GM03348 (cell line): ENCODE measurements at regions not wholly inside any gene's neighbourhood (a gene's known extent, or its start where the extent isn't known, plus 50 kb on each side); places are given as distances from the start of the nearest gene placed in this dataset.
"Not testable (repeated sequence)": the region's sequence is repeated elsewhere in the genome, so short reads cannot be mapped to it uniquely, and the experiment has no call there.

ENCODE experiments used
- DNase-seq: peaks from one replicate; pipeline ENCODE4 v3.0.0; 2012; ENCODE audit warnings: low spot score

- no peak for DNase-seq
Observed at GRCh38 chr4:33072298-33073089, 2352.3 kb downstream of the PCDH7 start.

DNA sequence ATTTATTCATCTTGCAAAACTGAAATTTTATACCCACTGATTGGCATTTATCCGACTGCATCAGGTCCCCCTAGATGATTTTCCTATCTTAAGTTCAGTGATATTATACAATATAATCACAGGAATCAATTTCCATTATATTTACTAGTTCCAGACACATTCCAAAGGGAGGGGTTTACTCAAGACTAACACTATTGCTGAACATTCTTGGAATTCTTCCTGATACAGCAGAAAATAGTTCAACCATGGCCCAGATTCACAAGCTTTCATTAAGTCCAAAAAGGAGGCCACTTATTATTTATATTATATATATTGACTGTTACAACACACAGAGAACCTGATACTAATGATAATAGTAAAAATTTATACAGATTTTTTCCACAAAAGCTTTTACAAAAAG lies 2353.6 kb downstream of the PCDH7 start:
- DNase-seq = peak; percentile 57

DNA sequence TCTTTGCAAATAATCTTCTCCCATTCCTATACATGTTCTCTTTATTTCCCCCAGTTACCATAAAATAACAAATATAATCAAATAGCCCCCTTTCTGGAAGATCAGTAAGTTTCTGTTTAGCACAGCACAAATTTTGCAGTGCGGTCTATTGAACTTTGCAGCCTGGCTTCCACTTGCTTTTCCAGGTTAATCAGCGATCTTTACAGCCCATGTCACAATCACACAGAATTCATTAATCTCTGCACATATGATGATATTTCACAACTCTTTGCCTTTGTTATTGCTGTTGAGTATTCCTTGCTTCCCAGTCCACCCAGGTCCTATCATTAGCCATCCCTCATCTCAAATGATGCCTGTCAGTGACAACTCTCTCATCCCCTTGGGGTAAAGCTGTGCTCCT lies 2358.0 kb downstream of the PCDH7 start:
- no peak for DNase-seq

GRCh38 chr4:33080275-33080674 lies 2360.1 kb downstream of the PCDH7 start:
- no peak for DNase-seq

DNA sequence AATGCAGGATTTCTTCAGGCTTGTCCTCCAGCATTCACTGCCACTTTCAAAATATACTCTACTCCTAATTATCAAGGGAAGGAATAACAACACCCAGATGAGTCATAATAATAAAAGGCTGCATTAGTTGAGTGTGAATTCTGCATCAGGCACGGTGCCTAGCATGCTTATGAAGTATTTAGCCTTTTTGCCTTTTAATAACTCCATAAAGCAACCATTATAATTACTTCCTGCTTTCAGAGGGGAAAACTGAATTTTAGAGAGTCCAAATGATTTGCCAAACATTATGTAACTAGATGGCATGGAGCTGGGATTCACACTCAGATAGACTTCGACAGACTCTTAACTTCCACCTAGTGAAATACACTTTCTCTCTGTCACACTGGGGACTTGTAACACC lies 2365.5 kb downstream of the PCDH7 start:
- DNase-seq = no peak

DNA sequence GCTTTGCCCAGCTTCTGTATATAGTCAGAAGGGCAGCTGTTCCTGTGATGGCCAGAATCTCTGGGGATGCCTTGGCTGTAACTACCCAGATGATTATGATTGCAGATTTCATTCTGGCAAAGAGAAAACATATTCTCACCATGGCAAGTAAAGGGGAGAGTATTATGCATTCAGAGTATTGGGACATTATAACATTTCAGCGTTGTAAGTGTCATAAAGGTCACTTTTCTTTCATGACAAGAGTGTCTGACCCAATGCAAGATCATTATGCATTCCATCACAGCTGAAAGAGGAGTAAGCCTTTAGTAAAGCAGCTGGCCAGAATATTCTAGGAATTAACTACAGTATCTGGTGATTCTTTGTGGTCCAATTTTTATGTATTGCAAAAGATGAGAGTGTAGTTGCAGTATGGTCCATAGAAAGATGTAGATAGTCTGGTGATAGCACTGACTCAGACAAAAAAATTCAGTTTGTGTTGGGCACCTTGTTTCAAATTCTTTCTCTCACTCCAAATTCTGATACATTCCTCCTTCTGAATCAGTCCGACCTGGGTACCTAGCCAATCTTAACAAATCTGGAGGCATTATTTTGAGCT lies 2366.3 kb downstream of the PCDH7 start:
- DNase-seq = peak; percentile 25

GRCh38 chr4:33088713-33089112 lies 2368.5 kb downstream of the PCDH7 start:
- DNase-seq = no peak

- no peak for DNase-seq
Observed at GRCh38 chr4:33090910-33091309, 2370.7 kb downstream of the PCDH7 start.

GRCh38 chr4:33091961-33092360 lies 2371.8 kb downstream of the PCDH7 start:
- DNase-seq = no peak

DNA sequence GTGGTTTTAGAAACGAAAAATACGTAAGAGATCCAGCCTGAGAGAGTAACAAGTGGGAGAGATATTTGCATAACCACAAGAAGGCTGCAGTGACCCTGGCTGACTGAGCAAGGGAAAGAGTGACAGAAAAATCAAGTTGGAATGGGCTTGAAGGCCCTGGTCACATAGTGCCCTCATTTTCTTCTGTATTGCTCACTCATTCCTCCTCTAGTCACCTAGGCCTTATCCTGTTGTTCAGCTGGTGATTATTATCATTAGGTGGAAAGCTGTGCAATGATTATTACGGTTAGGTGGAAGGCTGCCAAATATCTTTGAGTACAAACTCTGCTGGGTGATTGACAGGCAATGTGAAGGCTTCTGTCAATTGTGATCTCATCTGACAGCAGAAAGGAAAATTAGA lies 2384.1 kb downstream of the PCDH7 start:
- no peak for DNase-seq

GRCh38 chr4:33107814-33108213 lies 2387.6 kb downstream of the PCDH7 start:
- peak; percentile 32 for DNase-seq

- DNase-seq = no peak
Observed at GRCh38 chr4:33111117-33111516, 2390.9 kb downstream of the PCDH7 start.

- DNase-seq = no peak
Observed at GRCh38 chr4:33116871-33117270, 2396.7 kb downstream of the PCDH7 start.

GRCh38 chr4:33126002-33126401 lies 2405.8 kb downstream of the PCDH7 start:
- no peak for DNase-seq

DNA sequence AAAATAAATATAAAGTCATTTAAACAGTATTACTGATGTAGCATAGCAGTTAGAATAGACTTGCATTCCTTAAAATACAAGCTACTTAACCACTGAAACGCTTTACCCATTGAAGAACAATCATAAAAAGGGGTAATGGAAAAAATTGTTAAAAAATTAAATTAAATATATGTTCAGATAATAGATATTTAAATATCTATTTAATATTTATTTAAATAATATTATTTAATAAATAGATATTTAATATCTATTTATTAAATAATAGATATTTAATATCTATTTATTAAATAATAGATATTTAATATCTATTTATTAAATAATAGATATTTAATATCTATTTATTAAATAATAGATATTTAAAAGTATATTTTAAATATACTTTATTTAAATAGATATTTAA lies 2410.5 kb downstream of the PCDH7 start:
- not testable (repeated sequence) for DNase-seq

- DNase-seq = no peak
Observed at GRCh38 chr4:33133723-33134122, 2413.6 kb downstream of the PCDH7 start.

GRCh38 chr4:33134366-33134765 lies 2414.2 kb downstream of the PCDH7 start:
- DNase-seq = no peak

DNA sequence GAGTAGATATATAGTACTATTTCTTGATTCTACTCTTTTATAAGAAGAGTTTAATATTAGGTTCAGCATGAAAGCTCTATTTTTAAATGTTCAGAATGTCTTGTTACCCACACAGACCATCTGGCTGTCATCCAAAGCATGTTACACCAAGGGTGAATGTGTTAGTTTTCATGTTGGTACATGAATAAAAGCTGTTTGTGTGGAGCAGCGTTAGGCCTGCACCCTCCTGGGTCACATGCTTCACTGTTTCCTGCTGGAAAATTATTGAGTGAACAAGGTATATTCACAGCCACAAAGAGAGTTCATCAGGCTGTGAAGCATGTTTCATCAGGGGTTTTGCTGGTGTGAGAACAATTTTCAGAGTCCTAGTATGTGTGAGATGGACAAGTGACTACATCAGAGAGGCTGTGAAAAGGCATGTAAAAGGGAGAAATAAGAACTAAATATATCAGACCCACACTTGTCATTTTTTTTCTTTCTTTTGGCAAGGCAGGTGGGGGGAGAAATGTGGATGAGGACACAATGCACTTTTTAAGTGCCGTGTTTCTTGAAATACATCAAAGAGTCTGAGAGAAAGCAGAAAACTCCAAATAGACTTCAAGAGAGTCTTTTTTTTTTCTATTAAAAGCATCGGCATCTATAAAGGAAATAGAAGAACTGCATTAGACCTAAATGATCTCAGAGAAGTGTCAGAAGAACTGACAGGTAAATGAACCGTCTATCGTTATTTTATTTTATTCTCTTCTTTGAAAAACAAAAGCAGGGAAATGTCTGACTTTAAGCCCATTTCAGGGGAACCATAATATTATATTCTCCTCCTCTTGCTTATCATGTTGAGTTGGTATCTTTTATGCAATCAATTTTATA lies 2429.7 kb downstream of the PCDH7 start:
- no peak for DNase-seq

GRCh38 chr4:33150525-33150910 lies 2430.3 kb downstream of the PCDH7 start:
- no peak for DNase-seq

DNA sequence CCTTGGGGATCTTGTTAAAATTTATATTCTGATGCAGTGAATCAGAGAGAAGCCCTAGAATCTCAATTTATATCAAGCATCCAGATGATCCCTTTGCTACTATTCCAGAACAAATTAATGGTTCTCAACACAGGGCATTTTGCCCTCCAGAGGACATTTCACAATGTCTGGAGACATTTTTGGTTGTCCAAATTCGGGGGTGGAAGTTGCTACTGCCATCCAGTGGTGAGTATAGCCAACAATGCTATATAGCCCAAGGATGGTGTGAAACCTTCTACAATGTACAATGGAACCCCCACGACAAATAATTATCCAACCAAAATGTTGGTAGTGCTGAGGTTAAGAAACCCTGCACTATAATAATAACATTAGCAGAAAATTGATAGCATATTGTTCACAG lies 2440.0 kb downstream of the PCDH7 start:
- DNase-seq = peak; percentile 45

- no peak for DNase-seq
Observed at GRCh38 chr4:33161202-33161601, 2441.0 kb downstream of the PCDH7 start.

GRCh38 chr4:33162122-33162521 lies 2442.0 kb downstream of the PCDH7 start:
- DNase-seq = no peak
